Osteoblast (primary cell): ENCODE measurements at regions not wholly inside any gene's neighbourhood (a gene's known extent, or its start where the extent isn't known, plus 50 kb on each side); places are given as distances from the start of the nearest gene placed in this dataset.

ENCODE experiments used
- DNase-seq: peaks from one replicate; pipeline ENCODE4 v3.0.0; 2011; ENCODE audit warnings: low spot score, mixed read lengths; ENCODE audit not compliant: insufficient read length; ENCODE audit errors: missing footprints
- H2AFZ ChIP-seq: 2 replicates; pipeline ENCODE4 v1.6.0; 2011; ENCODE audit warnings: mild to moderate bottlenecking, low read length
- H3K27ac ChIP-seq: 2 replicates; pipeline ENCODE4 v1.5.1; 2011; ENCODE audit warnings: mild to moderate bottlenecking, low read depth, low read length, moderate library complexity
- H3K27me3 ChIP-seq: 2 replicates; pipeline ENCODE4 v1.6.0; 2012; ENCODE audit warnings: mild to moderate bottlenecking, control low read depth, inconsistent platforms, low read length, moderate library complexity; ENCODE audit not compliant: insufficient read depth
- H3K36me3 ChIP-seq: 2 replicates; pipeline ENCODE4 v1.5.1; 2011; ENCODE audit warnings: mild to moderate bottlenecking, low read length, control low read depth, moderate library complexity; ENCODE audit not compliant: insufficient read depth
- H3K4me1 ChIP-seq: 2 replicates; pipeline ENCODE4 v1.5.1; 2011; ENCODE audit warnings: mild to moderate bottlenecking, low read length, control low read depth, moderate library complexity; ENCODE audit not compliant: insufficient read depth
- H3K4me2 ChIP-seq: 2 replicates; pipeline ENCODE4 v1.6.0; 2011; ENCODE audit warnings: mild to moderate bottlenecking, low read length; ENCODE audit not compliant: insufficient read depth
- H3K4me3 ChIP-seq: fragments of 200-600 bp; sonication (generic); 3 replicates; pipeline ENCODE4 v1.5.1; 2012; ENCODE audit warnings: mild to moderate bottlenecking, low read length, inconsistent platforms; ENCODE audit not compliant: insufficient read depth
- H3K79me2 ChIP-seq: 2 replicates; pipeline ENCODE4 v1.6.0; 2012; ENCODE audit warnings: mild to moderate bottlenecking, low read length, control low read depth, inconsistent platforms; ENCODE audit not compliant: insufficient read depth
- H3K9me3 ChIP-seq: 2 replicates; pipeline ENCODE4 v1.5.1; 2011; ENCODE audit warnings: low read depth, low read length, control low read depth
- H4K20me1 ChIP-seq: 2 replicates; pipeline ENCODE4 v1.6.0; 2012; ENCODE audit warnings: mild to moderate bottlenecking, low read length, control low read depth; ENCODE audit not compliant: insufficient read depth
- CTCF ChIP-seq: IDR thresholded peaks from 2 replicates; pipeline ENCODE4 v1.5.1; 2011; ENCODE audit warnings: mild to moderate bottlenecking, low read depth, low read length, moderate library complexity; ENCODE audit errors: extremely low read depth

GRCh38 chr1:79662596-79662995 is 656.1 kb upstream of the ADGRL4 start:
- Histone ChIP-seq H4K20me1 (no peaks in the 10 kb centered on the region), H3K4me2 (no peak overlapping the region), H3K4me3 (no peak overlapping the region), H3K36me3 (no peaks in the 10 kb centered on the region), H3K4me1 (no peaks in the 10 kb centered on the region), H3K9me3 (no peaks in the 10 kb centered on the region), H2AFZ (no peak overlapping the region), H3K27ac (no peak overlapping the region), H3K79me2 (no peaks in the 10 kb centered on the region), H3K27me3 (no peaks in the 10 kb centered on the region)
- no peak for TF ChIP-seq CTCF
- DNase-seq: no peak

- H3K27ac ChIP-seq: no peak overlapping the region
- H3K9me3 ChIP-seq: no peaks in the 10 kb centered on the region
- TF ChIP-seq CTCF: no peak
- H3K4me2 ChIP-seq: no peak overlapping the region
- H4K20me1 ChIP-seq: no peaks in the 10 kb centered on the region
- no peak overlapping the region for H2AFZ ChIP-seq
- no peaks in the 10 kb centered on the region for H3K4me1 ChIP-seq
- H3K79me2 ChIP-seq: no peaks in the 10 kb centered on the region
- no peak for DNase-seq
- no peaks in the 10 kb centered on the region for H3K27me3 ChIP-seq
- H3K4me3 ChIP-seq: no peak overlapping the region
- H3K36me3 ChIP-seq: no peaks in the 10 kb centered on the region
Observed at GRCh38 chr1:79660129-79660528, 653.6 kb upstream of the ADGRL4 start.

GRCh38 chr1:79657951-79658658 is 651.6 kb upstream of the ADGRL4 start:
- H4K20me1 ChIP-seq: no peaks in the 10 kb centered on the region

GRCh38 chr1:79655876-79656275 is 649.3 kb upstream of the ADGRL4 start:
- Histone ChIP-seq H3K36me3 (no peaks in the 10 kb centered on the region), H4K20me1 (no peaks in the 10 kb centered on the region), H3K9me3 (no peaks in the 10 kb centered on the region), H3K4me2 (no peak overlapping the region), H3K4me1 (no peaks in the 10 kb centered on the region), H2AFZ (no peak overlapping the region), H3K27me3 (no peaks in the 10 kb centered on the region), H3K27ac (no peak overlapping the region), H3K4me3 (no peak overlapping the region), H3K79me2 (no peaks in the 10 kb centered on the region)
- DNase-seq: no peak
- TF ChIP-seq CTCF: no peak

More at GRCh38 chr1:79657951-79658658, 651.6 kb upstream of the ADGRL4 start:
- H3K79me2 ChIP-seq: no peaks in the 10 kb centered on the region
- no peak for DNase-seq
- no peak overlapping the region for H2AFZ ChIP-seq
- H3K4me2 ChIP-seq: no peak overlapping the region
- H3K4me1 ChIP-seq: no peaks in the 10 kb centered on the region
- H3K36me3 ChIP-seq: no peaks in the 10 kb centered on the region
- no peak overlapping the region for H3K4me3 ChIP-seq
- no peaks in the 10 kb centered on the region for H3K27me3 ChIP-seq
- no peaks in the 10 kb centered on the region for H3K9me3 ChIP-seq
- H3K27ac ChIP-seq: no peak overlapping the region
- no peak for TF ChIP-seq CTCF
